Trophoblast cell (in vitro differentiated cells and primary cell): ENCODE measurements at regions not wholly inside any gene's neighbourhood (a gene's known extent, or its start where the extent isn't known, plus 50 kb on each side); places are given as distances from the start of the nearest gene placed in this dataset.

Experiments used
- DNase-seq, 2 donors: peaks; one replicate each; pipeline ENCODE4 v3.0.0-alpha.2; 2016
- H2AFZ ChIP-seq: 2 replicates; pipeline ENCODE4 v1.6.1; 2013; ENCODE audit warnings: low read length, moderate library complexity, mild to moderate bottlenecking; ENCODE audit not compliant: insufficient read depth, poor library complexity
- H2AK5ac ChIP-seq: 2 replicates; pipeline ENCODE4 v1.6.1; 2013; ENCODE audit warnings: mild to moderate bottlenecking, low read length
- H2BK120ac ChIP-seq: 2 replicates; pipeline ENCODE4 v1.6.1; 2013; ENCODE audit warnings: low read length, mild to moderate bottlenecking, moderate library complexity; ENCODE audit not compliant: insufficient read depth, poor library complexity
- H2BK12ac ChIP-seq: 2 replicates; pipeline ENCODE4 v1.6.1; 2013; ENCODE audit warnings: mild to moderate bottlenecking, low read length, moderate library complexity
- H2BK5ac ChIP-seq: 2 replicates; pipeline ENCODE4 v1.6.1; 2013; ENCODE audit warnings: low read length, low read depth, moderate library complexity, mild to moderate bottlenecking; ENCODE audit not compliant: poor library complexity
- H3K14ac ChIP-seq: 2 replicates; pipeline ENCODE4 v1.6.1; 2013; ENCODE audit warnings: mild to moderate bottlenecking, low read length
- H3K18ac ChIP-seq: 2 replicates; pipeline ENCODE4 v1.6.1; 2013; ENCODE audit warnings: mild to moderate bottlenecking, low read length
- H3K23ac ChIP-seq: 2 replicates; pipeline ENCODE4 v1.6.1; 2013; ENCODE audit warnings: low read length
- H3K27ac ChIP-seq: 2 replicates; pipeline ENCODE4 v1.5.1; 2013; ENCODE audit warnings: low read depth, mild to moderate bottlenecking, inconsistent platforms, low read length, moderate library complexity
- H3K27me3 ChIP-seq: 2 replicates; pipeline ENCODE4 v1.6.1; 2013; ENCODE audit warnings: inconsistent platforms, mild to moderate bottlenecking, low read length, moderate library complexity; ENCODE audit not compliant: insufficient read depth
- H3K36me3 ChIP-seq, 2 experiments: 1 replicate in 1 of 2; 2 replicates in 1 of 2; pipeline ENCODE4 v1.6.1; 2013; ENCODE audit warnings: low read length in 2 of 2, mild to moderate bottlenecking in 2 of 2, moderate library complexity in 1 of 2; ENCODE audit not compliant: insufficient read depth in 2 of 2, control insufficient read depth in 1 of 2
- H3K4ac ChIP-seq: 2 replicates; pipeline ENCODE4 v1.6.1; 2013; ENCODE audit warnings: low read depth, mild to moderate bottlenecking, low read length, moderate library complexity
- H3K4me1 ChIP-seq, 2 experiments: 1 replicate in 1 of 2; 2 replicates in 1 of 2; pipeline ENCODE4 v1.6.1; 2013; ENCODE audit warnings: low read length in 2 of 2, mild to moderate bottlenecking in 2 of 2, moderate library complexity in 1 of 2; ENCODE audit not compliant: insufficient read depth in 2 of 2, control insufficient read depth in 1 of 2
- H3K4me2 ChIP-seq: 2 replicates; pipeline ENCODE4 v1.6.1; 2013; ENCODE audit warnings: inconsistent platforms, mild to moderate bottlenecking, low read length, moderate library complexity
- H3K4me3 ChIP-seq: 2 replicates; pipeline ENCODE4 v1.5.1; 2013; ENCODE audit warnings: mild to moderate bottlenecking, low read depth, low read length, inconsistent platforms
- H3K79me1 ChIP-seq: one replicate; pipeline ENCODE4 v1.6.1; 2013; ENCODE audit warnings: low read length
- H3K79me2 ChIP-seq: 2 replicates; pipeline ENCODE4 v1.6.1; 2013; ENCODE audit warnings: low read length, mild to moderate bottlenecking; ENCODE audit not compliant: control insufficient read depth, insufficient read depth, poor library complexity
- H3K9ac ChIP-seq: 2 replicates; pipeline ENCODE4 v1.6.1; 2013; ENCODE audit warnings: mild to moderate bottlenecking, low read length
- H3K9me3 ChIP-seq: 2 replicates; pipeline ENCODE4 v1.6.1; 2013; ENCODE audit warnings: low read depth, mild to moderate bottlenecking, control low read depth, inconsistent platforms, low read length; ENCODE audit not compliant: insufficient read depth
- H4K12ac ChIP-seq: 2 replicates; pipeline ENCODE4 v1.6.1; 2013; ENCODE audit warnings: low read depth, mild to moderate bottlenecking, low read length, moderate library complexity
- H4K8ac ChIP-seq: 2 replicates; pipeline ENCODE4 v1.6.1; 2013; ENCODE audit warnings: low read depth, mild to moderate bottlenecking, low read length, moderate library complexity
- H4K91ac ChIP-seq: one replicate; pipeline ENCODE4 v1.6.1; 2013; ENCODE audit warnings: low read depth, mild to moderate bottlenecking, low read length, moderate library complexity
- WGBS: extraction: QIAGEN DNeasy Blood & Tissue Kit; methylation state at CpG from one replicate; pipeline ENCODE4 v1.1.7; 2013; ENCODE audit warnings: missing lambda C conversion rate; ENCODE audit not compliant: insufficient read length, insufficient coverage; ENCODE audit errors: extremely low coverage; 5-methylcytosine and 5-hydroxymethylcytosine counted together

- Histone ChIP-seq H3K4me2 (no peak overlapping the region), H3K79me1 (no peaks in the 10 kb centered on the region), H3K4me1 (no peaks in the 10 kb centered on the region), H3K27me3 (no peaks in the 10 kb centered on the region), H3K9ac (no peak overlapping the region), H3K4ac (no peak overlapping the region), H2AK5ac (no peak overlapping the region), H3K27ac (no peak overlapping the region), H3K9me3 (no peaks in the 10 kb centered on the region), H2BK12ac (no peak overlapping the region), H4K12ac (no peak overlapping the region), H4K8ac (no peak overlapping the region), H3K79me2 (no peaks in the 10 kb centered on the region), H2BK120ac (no peak overlapping the region), H3K36me3 (no peaks in the 10 kb centered on the region), H3K4me3 (no peak overlapping the region), H2AFZ (no peak overlapping the region), H3K23ac (no peak overlapping the region), H3K14ac (no peak overlapping the region), H3K18ac (no peak overlapping the region), H2BK5ac (no peak overlapping the region), H4K91ac (no peak overlapping the region)
- DNase-seq, result no peak
- WGBS, result no CpG with 5 or more reads among the region's 16 CpGs
Observed at GRCh38 chr2:19748711-19749506, 152.9 kb downstream of the TTC32 start.

- H3K9ac ChIP-seq, result no peak overlapping the region
- H4K12ac ChIP-seq, result no peak overlapping the region
- no peaks in the 10 kb centered on the region for H3K27me3 ChIP-seq
- H3K14ac ChIP-seq, result no peak overlapping the region
- no peak overlapping the region for H4K91ac ChIP-seq
- peak in 1 of 2 donors; percentile 4 for DNase-seq
- H3K79me1 ChIP-seq, result no peaks in the 10 kb centered on the region
- no peak overlapping the region for H2BK5ac ChIP-seq
- WGBS, result no CpG with 5 or more reads among the region's 6 CpGs
- no peaks in the 10 kb centered on the region for H3K79me2 ChIP-seq
- no peak overlapping the region for H4K8ac ChIP-seq
- H3K4me2 ChIP-seq, result no peak overlapping the region
- no peaks in the 10 kb centered on the region for H3K4me1 ChIP-seq
- H2BK120ac ChIP-seq, result no peak overlapping the region
- H3K36me3 ChIP-seq, result no peaks in the 10 kb centered on the region
- no peak overlapping the region for H2BK12ac ChIP-seq
- no peak overlapping the region for H3K27ac ChIP-seq
- no peak overlapping the region for H3K23ac ChIP-seq
- no peak overlapping the region for H3K4ac ChIP-seq
- H3K18ac ChIP-seq, result no peak overlapping the region
- no peaks in the 10 kb centered on the region for H3K9me3 ChIP-seq
- H2AFZ ChIP-seq, result no peak overlapping the region
- no peak overlapping the region for H2AK5ac ChIP-seq
- no peak overlapping the region for H3K4me3 ChIP-seq
Observed at GRCh38 chr2:19748073-19748375, 153.8 kb downstream of the TTC32 start.

GRCh38 chr2:19747310-19748072 is 154.3 kb downstream of the TTC32 start:
- no peak for DNase-seq
- H2AK5ac ChIP-seq, result no peak overlapping the region
- H2BK12ac ChIP-seq, result no peak overlapping the region
- H3K18ac ChIP-seq, result no peak overlapping the region
- no peak overlapping the region for H2BK120ac ChIP-seq
- no peaks in the 10 kb centered on the region for H3K36me3 ChIP-seq
- no peak overlapping the region for H3K4me2 ChIP-seq
- H4K8ac ChIP-seq, result no peak overlapping the region
- no peaks in the 10 kb centered on the region for H3K79me1 ChIP-seq
- H3K14ac ChIP-seq, result no peak overlapping the region
- no peak overlapping the region for H3K27ac ChIP-seq
- H3K4me1 ChIP-seq, result no peaks in the 10 kb centered on the region
- no peak overlapping the region for H4K91ac ChIP-seq
- H3K9ac ChIP-seq, result no peak overlapping the region
- H3K4ac ChIP-seq, result no peak overlapping the region
- H2AFZ ChIP-seq, result no peak overlapping the region
- no peak overlapping the region for H3K4me3 ChIP-seq
- no CpG with 5 or more reads among the region's 10 CpGs for WGBS
- no peak overlapping the region for H2BK5ac ChIP-seq
- no peak overlapping the region for H3K23ac ChIP-seq
- no peaks in the 10 kb centered on the region for H3K9me3 ChIP-seq
- no peaks in the 10 kb centered on the region for H3K27me3 ChIP-seq
- H4K12ac ChIP-seq, result no peak overlapping the region
- no peaks in the 10 kb centered on the region for H3K79me2 ChIP-seq

- Histone ChIP-seq H3K18ac (no peak overlapping the region), H3K36me3 (no peaks in the 10 kb centered on the region), H3K4me3 (no peak overlapping the region), H2AK5ac (no peak overlapping the region), H3K4ac (no peak overlapping the region), H3K27me3 (no peaks in the 10 kb centered on the region), H3K27ac (no peak overlapping the region), H3K9ac (no peak overlapping the region), H3K4me2 (no peak overlapping the region), H3K4me1 (no peaks in the 10 kb centered on the region), H2BK12ac (no peak overlapping the region), H3K79me2 (no peaks in the 10 kb centered on the region), H2AFZ (no peak overlapping the region), H3K79me1 (no peaks in the 10 kb centered on the region), H4K91ac (no peak overlapping the region), H3K9me3 (no peaks in the 10 kb centered on the region), H2BK120ac (no peak overlapping the region), H3K23ac (peak overlapping the region; percentile 66), H4K12ac (no peak overlapping the region), H2BK5ac (no peak overlapping the region), H3K14ac (no peak overlapping the region), H4K8ac (no peak overlapping the region)
- WGBS, result no CpG with 5 or more reads among the region's 13 CpGs
- peak in 1 of 2 donors; percentile 29 for DNase-seq
Observed at GRCh38 chr2:19746611-19747309, 155.0 kb downstream of the TTC32 start.
